ENCODE measurements at regions not wholly inside any gene's neighbourhood (a gene's known extent, or its start where the extent isn't known, plus 50 kb on each side); places are given as distances from the start of the nearest gene placed in this dataset.

GRCh38 chr10:78383378-78384048 lies 349.9 kb downstream of the RPS24 start:
- ChIA-PET RAD21 (ENCODE audit: low non-redundant PET in 1 of 2, low total read pairs in 2 of 2, uncharacterized antibody in 2 of 2, unreplicated experiment in 2 of 2) (no interaction called here), CTCF (no interaction called here)

More at GRCh38 chr10:78383378-78384048, 349.9 kb downstream of the RPS24 start:
- POLR2A ChIA-PET: no interaction called here
- TF ChIP-seq SRF (IDR thresholded peaks at IDR 0.05; ENCODE audit: low read depth): no peak
- no peak for TF ChIP-seq CBX3 (IDR thresholded peaks at IDR 0.05; ENCODE audit: low read depth)
- TF ChIP-seq, protein P1, sequence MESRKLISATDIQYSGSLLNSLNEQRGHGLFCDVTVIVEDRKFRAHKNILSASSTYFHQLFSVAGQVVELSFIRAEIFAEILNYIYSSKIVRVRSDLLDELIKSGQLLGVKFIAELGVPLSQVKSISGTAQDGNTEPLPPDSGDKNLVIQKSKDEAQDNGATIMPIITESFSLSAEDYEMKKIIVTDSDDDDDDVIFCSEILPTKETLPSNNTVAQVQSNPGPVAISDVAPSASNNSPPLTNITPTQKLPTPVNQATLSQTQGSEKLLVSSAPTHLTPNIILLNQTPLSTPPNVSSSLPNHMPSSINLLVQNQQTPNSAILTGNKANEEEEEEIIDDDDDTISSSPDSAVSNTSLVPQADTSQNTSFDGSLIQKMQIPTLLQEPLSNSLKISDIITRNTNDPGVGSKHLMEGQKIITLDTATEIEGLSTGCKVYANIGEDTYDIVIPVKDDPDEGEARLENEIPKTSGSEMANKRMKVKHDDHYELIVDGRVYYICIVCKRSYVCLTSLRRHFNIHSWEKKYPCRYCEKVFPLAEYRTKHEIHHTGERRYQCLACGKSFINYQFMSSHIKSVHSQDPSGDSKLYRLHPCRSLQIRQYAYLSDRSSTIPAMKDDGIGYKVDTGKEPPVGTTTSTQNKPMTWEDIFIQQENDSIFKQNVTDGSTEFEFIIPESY (IDR thresholded peaks at IDR 0.05; ENCODE audit: extremely low read depth, insufficient replicate concordance, low read length): no peak
- TF ChIP-seq MAX (IDR thresholded peaks at IDR 0.05): no peak
- TF ChIP-seq SP1 (IDR thresholded peaks at IDR 0.05; ENCODE audit: low read depth): no peak
- no peak for TF ChIP-seq TCF7L2 (IDR thresholded peaks at IDR 0.05; ENCODE audit: borderline replicate concordance, extremely low read depth, insufficient read depth, insufficient read length)
- no peak for TF ChIP-seq CTCF (IDR thresholded peaks at IDR 0.05 in 2 of 3, conservative IDR thresholded peaks at IDR 0.05 in 1 of 3; ENCODE audit: borderline replicate concordance in 1 of 3, insufficient read depth in 1 of 3, low read depth in 2 of 3, low read length in 2 of 3)
- TF ChIP-seq YY1 (IDR thresholded peaks at IDR 0.05; ENCODE audit: extremely low read depth, insufficient replicate concordance, low read depth, low read length): no peak
- TF ChIP-seq CEBPB (IDR thresholded peaks at IDR 0.05; ENCODE audit: low read depth): no peak
- TF ChIP-seq SIN3A (IDR thresholded peaks at IDR 0.05; ENCODE audit: low read depth): no peak
- no peak for TF ChIP-seq FOSL1 (IDR thresholded peaks at IDR 0.05; ENCODE audit: low read depth)
- TF ChIP-seq ZNF274 (IDR thresholded peaks at IDR 0.05; ENCODE audit: low read depth, low read length): no peak
- intact Hi-C loops (cut with micrococcal nuclease): no loop called here
- Histone ChIP-seq H3K27ac (ENCODE audit: low read depth, low read length) (no peak overlapping the region), H3K79me2 (ENCODE audit: insufficient read depth, low read length) (no peaks in the 10 kb centered on the region), H3K27me3 (ENCODE audit: insufficient read depth, low read length) (peaks cover 42% of the 10 kb centered on the region), H2AFZ (ENCODE audit: low read depth, low read length, poor library complexity, severe bottlenecking) (no peak overlapping the region), H3K36me3 (ENCODE audit: control insufficient read depth in 1 of 2, insufficient read depth in 2 of 2, low read length in 2 of 2) (no peaks in the 10 kb centered on the region), H3K4me2 (ENCODE audit: low read length) (no peak overlapping the region), H3K9me2 (ENCODE audit: insufficient read depth) (no peaks in the 10 kb centered on the region), H3K9me3 (ENCODE audit: control insufficient read depth in 1 of 2, insufficient read depth in 1 of 2, low read depth in 1 of 2, low read length in 2 of 2) (no peaks in the 10 kb centered on the region), H3K4me3 (replicated peaks in 1 of 2; ENCODE audit: low read depth in 1 of 2, low read length in 2 of 2) (no peak overlapping the region), H3K4me1 (ENCODE audit: control insufficient read depth in 1 of 2, insufficient read depth in 2 of 2, low read length in 2 of 2) (no peaks in the 10 kb centered on the region), H3K9ac (ENCODE audit: low read length) (no peak overlapping the region), H4K20me1 (ENCODE audit: insufficient read depth) (no peaks in the 10 kb centered on the region)
- DNase-seq (ENCODE audit: low read depth, low spot score) (no peak), ATAC-seq (no peak)
- BruUV-seq (replicated peaks): no TSS peak

Data from HCT116 (cell line).